Retinal pigment epithelial cell (primary cell): ENCODE measurements at regions not wholly inside any gene's neighbourhood (a gene's known extent, or its start where the extent isn't known, plus 50 kb on each side); places are given as distances from the start of the nearest gene placed in this dataset.
A peak's percentile ranks its signal among the peaks of the same experiment; 100 is the strongest.

Source experiments
- DNase-seq: peaks from one replicate; pipeline ENCODE4 v3.0.0-alpha.2; 2010; ENCODE audit warnings: low read depth
- H3K4me3 ChIP-seq: 2 replicates; pipeline ENCODE4 v1.5.1; 2011; ENCODE audit warnings: mild to moderate bottlenecking, low read length, control low read depth, moderate library complexity
- TF ChIP-seq, protein P1 (sequence below): conservative IDR thresholded peaks from 2 replicates; pipeline ENCODE4 v1.5.1; 2011; ENCODE audit warnings: low read depth, low read length, control low read depth, inconsistent platforms

DNA sequence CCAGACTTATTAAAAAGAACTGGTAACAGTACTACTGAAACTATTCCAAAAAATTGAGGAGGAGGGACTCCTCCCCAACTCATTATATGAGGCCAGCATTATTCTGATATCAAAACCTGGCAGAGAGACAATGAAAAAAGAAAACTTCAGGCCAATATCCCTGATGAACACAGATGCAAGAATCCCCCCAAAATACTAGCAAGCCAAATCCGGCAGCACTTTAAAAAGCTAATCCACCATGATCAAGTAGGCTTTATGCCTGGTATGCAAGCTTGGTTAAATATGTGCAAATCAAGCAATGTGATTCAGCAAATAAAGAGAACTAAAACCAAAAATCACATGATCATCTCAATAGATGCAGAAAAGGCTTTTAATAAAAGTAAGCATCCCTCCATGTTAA is 2271.0 kb upstream of the C9orf72 start:
- TF ChIP-seq, protein P1, sequence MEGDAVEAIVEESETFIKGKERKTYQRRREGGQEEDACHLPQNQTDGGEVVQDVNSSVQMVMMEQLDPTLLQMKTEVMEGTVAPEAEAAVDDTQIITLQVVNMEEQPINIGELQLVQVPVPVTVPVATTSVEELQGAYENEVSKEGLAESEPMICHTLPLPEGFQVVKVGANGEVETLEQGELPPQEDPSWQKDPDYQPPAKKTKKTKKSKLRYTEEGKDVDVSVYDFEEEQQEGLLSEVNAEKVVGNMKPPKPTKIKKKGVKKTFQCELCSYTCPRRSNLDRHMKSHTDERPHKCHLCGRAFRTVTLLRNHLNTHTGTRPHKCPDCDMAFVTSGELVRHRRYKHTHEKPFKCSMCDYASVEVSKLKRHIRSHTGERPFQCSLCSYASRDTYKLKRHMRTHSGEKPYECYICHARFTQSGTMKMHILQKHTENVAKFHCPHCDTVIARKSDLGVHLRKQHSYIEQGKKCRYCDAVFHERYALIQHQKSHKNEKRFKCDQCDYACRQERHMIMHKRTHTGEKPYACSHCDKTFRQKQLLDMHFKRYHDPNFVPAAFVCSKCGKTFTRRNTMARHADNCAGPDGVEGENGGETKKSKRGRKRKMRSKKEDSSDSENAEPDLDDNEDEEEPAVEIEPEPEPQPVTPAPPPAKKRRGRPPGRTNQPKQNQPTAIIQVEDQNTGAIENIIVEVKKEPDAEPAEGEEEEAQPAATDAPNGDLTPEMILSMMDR, result no peak
- peak; percentile 20 for DNase-seq
- no peak overlapping the region for H3K4me3 ChIP-seq

DNA sequence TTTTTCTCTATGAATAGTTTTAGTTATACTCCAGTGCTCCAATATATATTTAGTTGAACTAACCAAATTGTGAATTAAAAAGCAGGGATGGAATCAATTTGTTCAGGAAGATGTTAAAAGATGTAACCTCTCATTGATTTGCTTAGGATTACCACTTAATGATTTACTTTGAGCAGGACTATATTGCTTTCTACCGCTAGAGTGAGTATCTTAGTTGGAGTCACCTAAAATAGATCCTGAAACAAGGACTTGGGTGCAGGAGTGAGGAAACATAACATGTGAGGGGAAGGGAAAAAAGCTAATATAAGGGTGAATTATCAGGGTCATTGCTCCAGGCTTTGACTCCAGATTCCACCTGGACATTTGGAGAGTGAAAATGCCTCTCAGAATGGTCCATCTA is 2277.4 kb upstream of the C9orf72 start:
- TF ChIP-seq, protein P1, result peak; percentile 11
- DNase-seq, result no peak
- H3K4me3 ChIP-seq, result no peak overlapping the region

- TF ChIP-seq, protein P1, result no peak
- DNase-seq, result no peak
Measured at GRCh38 chr9:29861803-29862202, 2288.5 kb upstream of the C9orf72 start.

DNA sequence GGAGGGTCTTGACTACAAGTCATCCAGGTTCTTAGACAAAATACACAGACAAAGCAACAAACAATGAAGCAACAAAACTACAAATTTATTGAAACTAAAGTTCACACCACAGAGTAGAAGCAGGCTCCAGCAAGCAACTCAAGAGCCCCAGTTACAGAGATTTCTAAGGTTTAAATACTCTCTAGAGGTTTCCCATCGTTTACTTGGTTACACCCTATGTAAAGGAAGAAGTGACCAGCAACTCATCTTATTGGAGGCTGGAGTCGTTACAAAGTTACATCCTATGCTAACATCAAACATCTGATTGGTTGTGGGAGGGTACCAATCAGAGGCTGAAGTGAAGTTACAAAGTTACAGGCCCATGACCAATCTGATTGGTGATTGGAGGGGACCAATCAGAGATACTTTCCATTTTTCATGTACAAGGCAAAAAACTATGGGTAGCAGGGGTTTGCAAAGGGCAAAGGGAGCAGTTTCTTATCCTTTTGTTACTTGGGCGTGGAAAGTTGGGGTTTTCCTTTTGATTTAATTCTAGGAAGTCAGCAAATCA is 2292.6 kb upstream of the C9orf72 start:
- TF ChIP-seq, protein P1, result no peak
- no peak overlapping the region for H3K4me3 ChIP-seq
- no peak for DNase-seq

More at GRCh38 chr9:29861803-29862202, 2288.5 kb upstream of the C9orf72 start:
- H3K4me3 ChIP-seq, result no peak overlapping the region

GRCh38 chr9:29866556-29866955 is 2293.3 kb upstream of the C9orf72 start:
- TF ChIP-seq, protein P1, result no peak
- H3K4me3 ChIP-seq, result no peak overlapping the region

DNA sequence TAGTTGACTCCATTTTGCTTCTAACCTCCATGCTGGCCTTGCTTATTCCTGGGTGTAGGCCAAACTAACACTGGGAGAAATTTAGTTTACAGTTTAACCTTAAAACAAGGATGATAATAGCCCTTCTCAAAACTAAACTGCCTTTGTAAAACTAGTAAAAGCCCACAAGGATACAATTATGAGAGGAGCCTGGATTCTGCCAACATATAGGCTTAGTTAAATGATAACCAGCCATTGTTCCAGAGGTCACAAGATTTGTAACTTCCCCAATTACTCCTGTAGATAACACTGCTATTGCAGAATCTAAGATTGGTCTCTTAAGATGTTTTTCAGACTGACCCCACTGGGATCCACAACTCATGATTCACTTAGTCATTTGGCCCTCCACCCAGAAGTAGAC is 2300.3 kb upstream of the C9orf72 start:
- DNase-seq, result no peak
- H3K4me3 ChIP-seq, result no peak overlapping the region
- TF ChIP-seq, protein P1, result no peak

More at GRCh38 chr9:29866556-29866955, 2293.3 kb upstream of the C9orf72 start:
- DNase-seq, result no peak

DNA sequence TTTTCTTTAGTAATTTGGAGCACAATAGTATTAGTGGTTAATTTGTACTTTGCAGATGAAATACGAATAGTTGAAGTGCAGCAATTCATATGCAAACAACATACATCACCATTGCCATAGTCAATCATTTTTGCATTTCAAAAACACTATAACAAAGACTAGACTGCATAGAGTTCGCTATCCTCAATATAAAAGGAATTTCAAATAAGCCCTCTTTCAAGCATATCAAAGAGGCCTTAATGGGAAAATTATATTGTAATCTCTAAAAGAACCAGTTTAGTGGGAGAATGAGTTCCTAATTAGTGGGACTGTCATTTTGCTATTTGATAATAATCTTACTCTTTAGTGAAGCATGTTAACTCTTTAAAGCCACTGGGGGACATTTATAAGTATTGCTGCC is 2302.3 kb upstream of the C9orf72 start:
- DNase-seq, result no peak
- TF ChIP-seq, protein P1, result no peak
- H3K4me3 ChIP-seq, result no peak overlapping the region
